Loucy (cell line): ENCODE measurements at regions not wholly inside any gene's neighbourhood (a gene's known extent, or its start where the extent isn't known, plus 50 kb on each side); places are given as distances from the start of the nearest gene placed in this dataset.
A peak's percentile ranks its signal among the peaks of the same experiment; 100 is the strongest.

ENCODE experiments used
- EZH2phosphoT487 ChIP-seq: fragments of 200-600 bp; IDR thresholded peaks from 2 replicates; pipeline ENCODE4 v1.6.1; 2018; ENCODE audit warnings: antibody characterized with exemption, mild to moderate bottlenecking, moderate library complexity, borderline replicate concordance
- TF ChIP-seq, protein P1 (sequence below): fragments of 200-600 bp; sonication (generic); conservative IDR thresholded peaks from 2 replicates; pipeline ENCODE4 v1.5.1; 2014; ENCODE audit warnings: mild to moderate bottlenecking, antibody characterized with exemption, low read length

DNA sequence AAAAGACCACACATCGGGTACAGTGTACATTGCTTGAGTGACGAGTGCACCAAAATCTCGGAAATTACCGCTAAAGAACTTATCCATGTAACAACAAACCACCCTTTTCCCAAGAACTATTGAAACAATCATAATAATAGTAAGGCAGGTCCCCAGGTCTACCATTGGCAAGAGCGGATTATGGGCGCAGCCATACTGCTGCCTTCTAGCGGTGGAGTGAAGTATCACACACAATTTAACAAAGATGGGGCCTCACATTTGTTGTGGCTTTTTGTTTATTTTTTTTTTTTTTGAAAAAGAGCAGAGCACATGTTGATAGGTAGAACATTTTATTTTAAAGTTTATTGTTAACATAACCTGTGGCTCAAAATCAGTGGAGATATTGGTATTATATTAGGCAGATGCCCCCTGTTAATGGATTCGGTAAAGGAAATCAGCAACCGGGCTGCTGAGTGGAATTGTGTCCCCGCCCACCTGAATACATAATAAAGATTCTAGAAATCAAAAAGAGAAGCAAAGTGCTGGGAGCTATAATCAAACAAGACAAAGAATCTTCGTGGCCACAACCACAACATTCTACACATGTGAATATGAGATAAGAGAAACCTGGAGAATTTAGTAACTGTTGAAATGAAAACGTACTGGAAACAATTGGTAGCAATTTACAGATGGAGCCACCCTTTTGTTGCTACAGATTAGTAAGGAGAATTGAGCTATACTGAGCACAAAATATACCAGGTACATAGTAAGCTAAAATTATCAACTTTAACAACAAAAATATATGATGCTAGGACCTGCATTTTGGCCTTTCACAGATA is 94.2 kb upstream of the EXOC2 start:
- TF ChIP-seq, protein P1, sequence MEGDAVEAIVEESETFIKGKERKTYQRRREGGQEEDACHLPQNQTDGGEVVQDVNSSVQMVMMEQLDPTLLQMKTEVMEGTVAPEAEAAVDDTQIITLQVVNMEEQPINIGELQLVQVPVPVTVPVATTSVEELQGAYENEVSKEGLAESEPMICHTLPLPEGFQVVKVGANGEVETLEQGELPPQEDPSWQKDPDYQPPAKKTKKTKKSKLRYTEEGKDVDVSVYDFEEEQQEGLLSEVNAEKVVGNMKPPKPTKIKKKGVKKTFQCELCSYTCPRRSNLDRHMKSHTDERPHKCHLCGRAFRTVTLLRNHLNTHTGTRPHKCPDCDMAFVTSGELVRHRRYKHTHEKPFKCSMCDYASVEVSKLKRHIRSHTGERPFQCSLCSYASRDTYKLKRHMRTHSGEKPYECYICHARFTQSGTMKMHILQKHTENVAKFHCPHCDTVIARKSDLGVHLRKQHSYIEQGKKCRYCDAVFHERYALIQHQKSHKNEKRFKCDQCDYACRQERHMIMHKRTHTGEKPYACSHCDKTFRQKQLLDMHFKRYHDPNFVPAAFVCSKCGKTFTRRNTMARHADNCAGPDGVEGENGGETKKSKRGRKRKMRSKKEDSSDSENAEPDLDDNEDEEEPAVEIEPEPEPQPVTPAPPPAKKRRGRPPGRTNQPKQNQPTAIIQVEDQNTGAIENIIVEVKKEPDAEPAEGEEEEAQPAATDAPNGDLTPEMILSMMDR: peak; percentile 76
- TF ChIP-seq EZH2phosphoT487: no peak
